Activated CD8-positive, alpha-beta memory T cell treated with anti-CD3 and anti-CD28 coated beads, Interleukin-2, amount 50 U/mL, for 4 hours (primary cell): ENCODE measurements at regions not wholly inside any gene's neighbourhood (a gene's known extent, or its start where the extent isn't known, plus 50 kb on each side); places are given as distances from the start of the nearest gene placed in this dataset.

ENCODE experiments used
- DNase-seq: peaks from one replicate; pipeline ENCODE4 v3.0.0-alpha.2; 2020

GRCh38 chr2:147242445-147242844 is 602.4 kb upstream of the ACVR2A start:
- DNase-seq: no peak

- DNase-seq: no peak
Measured at GRCh38 chr2:147236601-147237000, 608.2 kb upstream of the ACVR2A start.

GRCh38 chr2:147232225-147232669 is 612.6 kb upstream of the ACVR2A start:
- no peak for DNase-seq

GRCh38 chr2:147231607-147232006 is 613.2 kb upstream of the ACVR2A start:
- no peak for DNase-seq

- no peak for DNase-seq
Measured at GRCh38 chr2:147231081-147231480, 613.7 kb upstream of the ACVR2A start.

GRCh38 chr2:147227313-147227712 is 617.5 kb upstream of the ACVR2A start:
- no peak for DNase-seq

GRCh38 chr2:147224070-147224469 is 620.8 kb upstream of the ACVR2A start:
- no peak for DNase-seq

GRCh38 chr2:147223553-147224060 is 621.2 kb upstream of the ACVR2A start:
- DNase-seq: no peak

GRCh38 chr2:147223119-147223518 is 621.7 kb upstream of the ACVR2A start:
- DNase-seq: no peak

GRCh38 chr2:147222506-147222905 is 622.3 kb upstream of the ACVR2A start:
- DNase-seq: no peak

GRCh38 chr2:147214914-147215313 is 629.9 kb upstream of the ACVR2A start:
- no peak for DNase-seq

GRCh38 chr2:147211484-147211883 is 633.3 kb upstream of the ACVR2A start:
- DNase-seq: no peak

GRCh38 chr2:147204102-147204501 is 640.7 kb upstream of the ACVR2A start:
- no peak for DNase-seq

- DNase-seq: no peak
Measured at GRCh38 chr2:147198651-147199171, 646.1 kb upstream of the ACVR2A start.

- DNase-seq: no peak
Measured at GRCh38 chr2:147197754-147198483, 646.9 kb upstream of the ACVR2A start.

GRCh38 chr2:147182260-147182659 is 662.6 kb upstream of the ACVR2A start:
- no peak for DNase-seq

GRCh38 chr2:147181351-147182029 is 663.3 kb upstream of the ACVR2A start:
- no peak for DNase-seq

- DNase-seq: no peak
Measured at GRCh38 chr2:147177071-147177857, 667.6 kb upstream of the ACVR2A start.

- no peak for DNase-seq
Measured at GRCh38 chr2:147174824-147175254, 670.0 kb upstream of the ACVR2A start.

GRCh38 chr2:147173798-147174197 is 671.0 kb upstream of the ACVR2A start:
- DNase-seq: no peak

GRCh38 chr2:147173189-147173581 is 671.6 kb upstream of the ACVR2A start:
- DNase-seq: no peak

- DNase-seq: no peak
Measured at GRCh38 chr2:147172493-147173188, 672.2 kb upstream of the ACVR2A start.

GRCh38 chr2:147171941-147172340 is 672.9 kb upstream of the ACVR2A start:
- DNase-seq: no peak
